Superior temporal gyrus (tissue), 1 donor: ENCODE measurements at regions not wholly inside any gene's neighbourhood (a gene's known extent, or its start where the extent isn't known, plus 50 kb on each side); places are given as distances from the start of the nearest gene placed in this dataset.

Experiments used
- DNase-seq: peaks from one replicate; pipeline ENCODE4 v3.0.0-alpha.2; 2016; ENCODE audit errors: extremely low spot score

GRCh38 chr7:25314731-25315267 lies 86.5 kb upstream of the NPVF start:
- DNase-seq = no peak

GRCh38 chr7:25316366-25316765 lies 88.1 kb upstream of the NPVF start:
- no peak for DNase-seq

GRCh38 chr7:25318047-25318446 lies 89.8 kb upstream of the NPVF start:
- DNase-seq = no peak

- DNase-seq = no peak
Measured at GRCh38 chr7:25319707-25320106, 91.4 kb upstream of the NPVF start.

- no peak for DNase-seq
Measured at GRCh38 chr7:25320791-25321190, 92.5 kb upstream of the NPVF start.

- DNase-seq = no peak
Measured at GRCh38 chr7:25321424-25321823, 93.1 kb upstream of the NPVF start.

GRCh38 chr7:25322473-25322872 lies 94.2 kb upstream of the NPVF start:
- no peak for DNase-seq

GRCh38 chr7:25325186-25325757 lies 97.0 kb upstream of the NPVF start:
- DNase-seq = no peak

- no peak for DNase-seq
Measured at GRCh38 chr7:25326501-25327156, 98.3 kb upstream of the NPVF start.

GRCh38 chr7:25329815-25330214 lies 101.5 kb upstream of the NPVF start:
- no peak for DNase-seq

GRCh38 chr7:25333296-25333928 lies 105.1 kb upstream of the NPVF start:
- DNase-seq = no peak

- DNase-seq = no peak
Measured at GRCh38 chr7:25347360-25348066, 119.2 kb upstream of the NPVF start.

- no peak for DNase-seq
Measured at GRCh38 chr7:25348104-25348503, 119.8 kb upstream of the NPVF start.

- DNase-seq = no peak
Measured at GRCh38 chr7:25349283-25350017, 121.2 kb upstream of the NPVF start.

- DNase-seq = no peak
Measured at GRCh38 chr7:25350041-25350440, 121.8 kb upstream of the NPVF start.

- no peak for DNase-seq
Measured at GRCh38 chr7:25351761-25352160, 123.5 kb upstream of the NPVF start.

GRCh38 chr7:25353196-25353595 lies 124.9 kb upstream of the NPVF start:
- no peak for DNase-seq

- no peak for DNase-seq
Measured at GRCh38 chr7:25353732-25354131, 125.4 kb upstream of the NPVF start.

- DNase-seq = no peak
Measured at GRCh38 chr7:25356534-25357151, 128.4 kb upstream of the NPVF start.

- DNase-seq = no peak
Measured at GRCh38 chr7:25358926-25359325, 130.6 kb upstream of the NPVF start.

GRCh38 chr7:25359471-25360059 lies 131.3 kb upstream of the NPVF start:
- peak; percentile 82 for DNase-seq
